HG02798 (cell line): ENCODE measurements at regions not wholly inside any gene's neighbourhood (a gene's known extent, or its start where the extent isn't known, plus 50 kb on each side); places are given as distances from the start of the nearest gene placed in this dataset.
A peak's percentile ranks its signal among the peaks of the same experiment; 100 is the strongest.

Experiments used
- ATAC-seq: cut with Tn5 transposase; IDR thresholded peaks from one replicate; pipeline ENCODE4 v1.9.1; 2021; ENCODE audit warnings: mild to moderate bottlenecking; ENCODE audit not compliant: unreplicated experiment, poor library complexity

- no peak for ATAC-seq
Observed at GRCh38 chr13:84207509-84207908, 325.2 kb upstream of the SLITRK1 start.

- ATAC-seq = no peak
Observed at GRCh38 chr13:84200971-84201370, 318.7 kb upstream of the SLITRK1 start.

GRCh38 chr13:84192125-84192524 is 309.9 kb upstream of the SLITRK1 start:
- ATAC-seq = no peak

- no peak for ATAC-seq
Observed at GRCh38 chr13:84191139-84191538, 308.9 kb upstream of the SLITRK1 start.

GRCh38 chr13:84187626-84188025 is 305.4 kb upstream of the SLITRK1 start:
- ATAC-seq = no peak

- ATAC-seq = no peak
Observed at GRCh38 chr13:84139561-84140158, 257.4 kb upstream of the SLITRK1 start.

- ATAC-seq = peak; percentile 97
Observed at GRCh38 chr13:84137292-84137691, 255.0 kb upstream of the SLITRK1 start.

- peak; percentile 22 for ATAC-seq
Observed at GRCh38 chr13:84136582-84136981, 254.3 kb upstream of the SLITRK1 start.

- no peak for ATAC-seq
Observed at GRCh38 chr13:84132491-84132890, 250.2 kb upstream of the SLITRK1 start.

GRCh38 chr13:84131249-84131648 is 249.0 kb upstream of the SLITRK1 start:
- ATAC-seq = no peak

- no peak for ATAC-seq
Observed at GRCh38 chr13:84130495-84131114, 248.3 kb upstream of the SLITRK1 start.

GRCh38 chr13:84129966-84130365 is 247.7 kb upstream of the SLITRK1 start:
- no peak for ATAC-seq

GRCh38 chr13:84127597-84128128 is 245.4 kb upstream of the SLITRK1 start:
- ATAC-seq = no peak

- ATAC-seq = peak; percentile 63
Observed at GRCh38 chr13:84126671-84127171, 244.4 kb upstream of the SLITRK1 start.

- ATAC-seq = no peak
Observed at GRCh38 chr13:84121456-84121855, 239.2 kb upstream of the SLITRK1 start.

GRCh38 chr13:84118839-84119409 is 236.7 kb upstream of the SLITRK1 start:
- no peak for ATAC-seq

GRCh38 chr13:84098273-84098672 is 216.0 kb upstream of the SLITRK1 start:
- no peak for ATAC-seq

GRCh38 chr13:84097148-84097547 is 214.9 kb upstream of the SLITRK1 start:
- ATAC-seq = no peak

GRCh38 chr13:84096216-84096615 is 213.9 kb upstream of the SLITRK1 start:
- no peak for ATAC-seq

- ATAC-seq = no peak
Observed at GRCh38 chr13:84088996-84089395, 206.7 kb upstream of the SLITRK1 start.

- ATAC-seq = no peak
Observed at GRCh38 chr13:84086847-84087162, 204.5 kb upstream of the SLITRK1 start.
